ENCODE measurements at regions not wholly inside any gene's neighbourhood (a gene's known extent, or its start where the extent isn't known, plus 50 kb on each side); places are given as distances from the start of the nearest gene placed in this dataset.

GRCh38 chr1:222867316-222867715 lies 52.5 kb downstream of the DISP1 start:
- TF ChIP-seq, protein P1, sequence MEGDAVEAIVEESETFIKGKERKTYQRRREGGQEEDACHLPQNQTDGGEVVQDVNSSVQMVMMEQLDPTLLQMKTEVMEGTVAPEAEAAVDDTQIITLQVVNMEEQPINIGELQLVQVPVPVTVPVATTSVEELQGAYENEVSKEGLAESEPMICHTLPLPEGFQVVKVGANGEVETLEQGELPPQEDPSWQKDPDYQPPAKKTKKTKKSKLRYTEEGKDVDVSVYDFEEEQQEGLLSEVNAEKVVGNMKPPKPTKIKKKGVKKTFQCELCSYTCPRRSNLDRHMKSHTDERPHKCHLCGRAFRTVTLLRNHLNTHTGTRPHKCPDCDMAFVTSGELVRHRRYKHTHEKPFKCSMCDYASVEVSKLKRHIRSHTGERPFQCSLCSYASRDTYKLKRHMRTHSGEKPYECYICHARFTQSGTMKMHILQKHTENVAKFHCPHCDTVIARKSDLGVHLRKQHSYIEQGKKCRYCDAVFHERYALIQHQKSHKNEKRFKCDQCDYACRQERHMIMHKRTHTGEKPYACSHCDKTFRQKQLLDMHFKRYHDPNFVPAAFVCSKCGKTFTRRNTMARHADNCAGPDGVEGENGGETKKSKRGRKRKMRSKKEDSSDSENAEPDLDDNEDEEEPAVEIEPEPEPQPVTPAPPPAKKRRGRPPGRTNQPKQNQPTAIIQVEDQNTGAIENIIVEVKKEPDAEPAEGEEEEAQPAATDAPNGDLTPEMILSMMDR (IDR thresholded peaks at IDR 0.05): no peak
- no peak for TF ChIP-seq POLR2A (IDR thresholded peaks at IDR 0.05)

Measured in suprapubic skin (tissue), 3 donors.